Kasumi-1 (cell line): ENCODE measurements at regions not wholly inside any gene's neighbourhood (a gene's known extent, or its start where the extent isn't known, plus 50 kb on each side); places are given as distances from the start of the nearest gene placed in this dataset.
"Not testable (repeated sequence)": the region's sequence is repeated elsewhere in the genome, so short reads cannot be mapped to it uniquely, and the experiment has no call there.

ENCODE experiments used
- DNase-seq, 2 experiments: peaks; one replicate each; lab custom pipeline; 2025; lab: John Stamatoyannopoulos, UW

DNA sequence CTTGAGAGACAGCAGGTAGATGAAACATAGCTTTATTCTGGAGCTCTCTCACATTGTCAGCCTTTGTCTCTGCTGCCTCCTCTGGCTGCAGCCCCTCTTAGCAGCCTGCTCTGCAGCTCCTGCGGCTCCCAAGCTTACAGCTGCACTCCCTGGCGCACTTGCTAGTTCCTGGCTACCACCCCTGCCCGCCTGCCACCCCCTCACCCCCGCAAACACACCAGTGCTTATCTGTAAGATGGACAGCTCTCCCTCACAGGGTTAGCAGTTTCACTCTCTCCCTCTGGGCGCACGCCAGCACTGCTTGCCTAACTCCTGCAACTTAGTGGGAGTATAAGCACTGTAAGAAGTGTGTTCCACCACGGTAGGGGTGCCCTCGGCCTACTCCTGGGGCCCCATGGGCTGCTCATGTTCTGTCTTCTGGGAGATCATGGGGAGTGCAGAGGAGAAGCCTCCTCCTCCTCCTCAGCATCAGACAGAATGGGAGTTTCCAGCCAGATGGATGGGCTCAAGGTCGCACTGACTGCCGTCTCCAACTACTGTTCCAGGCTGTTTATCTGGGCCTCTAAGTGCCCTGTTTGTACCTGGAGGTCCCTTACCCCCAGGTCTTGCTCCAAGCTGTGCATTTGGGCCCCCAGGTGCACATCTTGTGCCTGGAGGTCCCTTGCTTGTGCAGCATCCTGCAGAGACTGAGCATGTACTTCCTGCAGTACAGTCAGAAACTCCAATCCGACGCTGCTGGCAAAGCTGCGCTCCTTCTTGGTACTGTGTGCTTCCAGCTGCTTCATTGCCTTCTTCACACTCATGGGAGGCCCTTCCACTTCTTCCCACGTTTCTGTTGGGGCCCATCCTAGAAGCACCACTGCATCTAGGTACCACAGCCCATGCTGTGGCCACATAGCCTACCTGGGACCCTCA is 1388.1 kb downstream of the AMY1C start:
- peak; percentile 37 to 50 for DNase-seq

- no peak for DNase-seq
These were observed 1388.8 kb downstream of the AMY1C start for GRCh38 chr1:105138458-105138893.

GRCh38 chr1:105172788-105173187 is 1423.1 kb downstream of the AMY1C start:
- no peak for DNase-seq

DNA sequence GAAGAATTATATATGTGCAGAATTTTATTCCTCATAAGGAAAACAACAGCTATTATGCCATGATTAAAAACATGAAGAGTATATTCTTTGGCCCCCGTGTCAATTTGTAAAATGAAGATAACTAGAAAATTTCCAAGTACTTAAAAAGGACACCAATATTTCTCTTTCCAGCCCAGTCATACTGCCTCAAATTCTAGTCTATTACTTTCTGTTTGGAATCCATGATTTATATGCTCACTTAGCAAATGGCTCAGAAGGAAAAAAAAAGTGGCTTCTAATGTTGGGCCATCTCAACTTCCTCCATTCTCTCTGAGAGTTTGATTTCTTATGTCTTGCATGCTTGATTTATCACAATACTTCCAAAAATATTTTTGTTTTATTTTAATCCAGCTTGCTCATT is 1431.1 kb downstream of the AMY1C start:
- no peak for DNase-seq

DNA sequence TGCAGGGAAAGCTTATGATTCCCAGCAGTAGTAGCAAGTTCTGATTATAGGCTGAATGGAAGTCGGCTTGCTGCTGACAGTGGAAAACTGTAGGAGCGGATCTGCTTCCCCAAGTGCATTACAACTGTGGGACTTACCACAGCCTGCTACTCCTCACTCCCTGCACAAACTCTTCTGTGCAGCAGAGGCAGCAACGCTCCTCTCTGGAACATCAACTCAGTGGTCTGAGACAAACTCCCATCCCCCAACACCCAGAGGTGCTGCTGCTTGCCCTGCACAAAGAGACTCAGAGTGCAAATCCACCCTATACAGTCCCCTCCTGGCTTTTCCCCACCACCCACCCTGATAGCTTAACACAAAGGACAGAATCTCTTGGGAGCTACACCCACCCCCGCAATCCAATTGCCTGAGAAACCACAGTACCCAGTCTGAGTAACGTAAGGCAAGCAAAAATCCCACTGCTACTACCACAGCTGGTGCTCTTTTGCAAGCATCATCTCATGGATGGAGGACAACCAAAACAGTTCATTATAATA is 1455.2 kb downstream of the AMY1C start:
- DNase-seq, result peak in 1 of 2 experiments; percentile 1

- no peak for DNase-seq
These were observed 1458.9 kb downstream of the AMY1C start for GRCh38 chr1:105208581-105208980.

DNA sequence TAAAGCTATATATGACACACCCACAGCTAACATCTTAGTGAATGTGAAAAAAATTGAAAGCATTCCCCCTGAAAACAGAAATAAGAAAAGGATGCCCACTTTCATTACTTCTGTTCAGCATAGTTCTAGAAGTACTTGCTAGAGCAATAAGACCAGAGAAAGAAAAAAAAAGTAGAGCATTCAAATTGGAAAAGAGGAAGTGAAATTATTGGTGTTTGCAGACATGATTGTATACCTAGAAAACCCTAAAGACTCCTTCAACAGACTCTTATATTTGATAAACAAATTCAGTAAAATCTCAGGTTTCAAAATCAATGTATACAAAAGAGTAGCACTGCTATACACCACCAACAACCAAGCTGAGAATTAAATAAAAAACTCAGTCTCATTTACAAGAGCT is 1461.0 kb downstream of the AMY1C start:
- peak; percentile 1 to 14 for DNase-seq

GRCh38 chr1:105231378-105231777 is 1481.7 kb downstream of the AMY1C start:
- no peak for DNase-seq

DNA sequence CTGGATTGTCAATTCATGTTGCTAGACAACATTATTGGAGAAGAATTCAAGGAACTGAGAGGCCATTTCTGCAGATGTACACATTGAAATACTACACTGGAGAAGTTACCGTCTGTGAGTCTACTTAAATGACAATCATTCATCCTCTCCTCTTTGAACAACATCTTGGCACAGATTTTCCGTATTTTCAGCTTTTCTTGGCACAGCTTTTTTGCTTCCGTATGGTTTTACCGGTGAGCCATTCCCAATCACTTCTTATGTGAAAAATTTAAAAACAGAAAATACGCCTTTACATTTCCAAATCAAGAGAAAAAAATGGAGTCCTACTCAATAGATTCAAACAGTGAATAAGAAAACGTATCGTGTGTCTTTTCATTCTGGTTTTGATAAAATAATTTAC is 1493.7 kb downstream of the AMY1C start:
- DNase-seq, result no peak

GRCh38 chr1:105243969-105244368 is 1494.3 kb downstream of the AMY1C start:
- no peak for DNase-seq

DNA sequence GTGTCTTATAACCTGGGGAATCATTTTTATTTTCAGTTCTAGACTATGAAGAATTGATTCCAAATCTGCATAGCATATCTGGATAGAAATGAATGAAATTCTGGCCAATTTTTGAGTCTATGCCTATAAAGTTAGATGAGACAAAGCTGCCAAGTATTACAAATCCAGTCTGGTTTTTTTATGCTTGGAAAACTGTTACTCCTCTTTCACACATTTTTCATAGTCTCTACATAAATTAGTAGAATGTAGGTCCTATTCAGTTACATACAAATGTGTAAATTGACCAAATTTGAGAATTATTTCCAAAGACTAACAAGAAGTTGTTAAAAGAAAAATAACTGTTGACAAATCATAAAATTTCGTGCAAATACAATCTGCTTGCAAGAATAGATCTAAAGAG is 1505.2 kb downstream of the AMY1C start:
- DNase-seq, result no peak

GRCh38 chr1:105260001-105260400 is 1510.3 kb downstream of the AMY1C start:
- DNase-seq, result no peak

- DNase-seq, result no peak
These were observed 1521.3 kb downstream of the AMY1C start for GRCh38 chr1:105270966-105271365.

- DNase-seq, result not testable (repeated sequence)
These were observed 1522.7 kb downstream of the AMY1C start for GRCh38 chr1:105272376-105272775.

DNA sequence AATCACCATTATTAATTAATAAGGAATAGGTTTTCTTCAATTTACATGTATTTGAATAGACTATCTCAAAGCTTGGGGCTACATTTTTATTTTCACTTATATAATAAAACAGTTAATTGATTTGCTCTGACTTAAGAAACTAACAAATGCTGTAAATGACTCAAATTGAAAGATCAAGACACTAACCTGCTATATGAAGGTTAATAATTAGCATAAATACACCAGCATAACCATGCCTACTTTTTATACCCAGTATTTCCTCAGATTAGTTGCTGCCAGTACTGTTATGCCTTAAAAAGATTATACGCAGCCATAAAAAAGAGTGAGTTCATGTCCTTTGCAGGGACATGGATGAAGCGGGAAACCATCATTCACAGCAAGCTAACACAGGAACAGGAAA is 1545.1 kb downstream of the AMY1C start:
- DNase-seq, result no peak

DNA sequence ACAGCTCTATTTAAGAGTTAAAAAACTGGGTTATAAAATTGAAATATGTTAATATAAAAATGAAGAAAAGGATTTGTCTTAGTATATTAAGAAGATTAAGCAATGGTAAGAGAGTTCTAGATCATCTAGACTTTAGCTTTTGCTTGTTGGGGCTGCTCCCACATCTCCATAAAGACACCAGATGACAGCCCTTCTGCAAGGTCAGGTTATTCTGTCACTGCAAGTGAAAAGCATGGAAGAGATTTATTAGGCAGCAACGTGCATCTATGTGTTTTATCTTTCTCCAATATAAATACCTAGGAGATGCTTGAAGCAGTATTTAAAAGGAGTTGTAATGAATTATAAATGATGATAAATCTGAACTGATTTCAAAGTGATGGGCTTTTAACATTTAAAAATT is 1560.4 kb downstream of the AMY1C start:
- no peak for DNase-seq

- no peak for DNase-seq
These were observed 1568.3 kb downstream of the AMY1C start for GRCh38 chr1:105317976-105318375.

- no peak for DNase-seq
These were observed 1577.2 kb downstream of the AMY1C start for GRCh38 chr1:105326886-105327285.

GRCh38 chr1:105337420-105337819 is 1587.7 kb downstream of the AMY1C start:
- no peak for DNase-seq

DNA sequence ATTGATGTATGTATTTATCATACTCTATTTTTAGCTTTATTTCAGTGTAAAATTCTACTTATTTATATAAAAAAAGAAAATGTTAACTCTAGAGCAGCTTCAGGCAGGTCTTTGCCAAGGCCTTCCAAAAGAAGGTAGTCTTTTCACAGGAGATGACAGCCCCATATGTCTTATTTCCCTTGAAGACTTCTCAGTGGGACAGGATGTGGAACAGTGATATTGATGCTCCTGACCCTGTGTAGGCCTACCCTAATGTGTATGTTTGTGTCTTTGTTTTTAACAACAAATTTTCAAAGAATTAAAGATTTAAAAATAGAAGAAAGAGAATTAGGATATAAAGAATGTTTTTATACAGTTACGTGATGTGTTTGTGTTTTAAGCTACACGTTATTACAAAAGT is 1593.6 kb downstream of the AMY1C start:
- no peak for DNase-seq

DNA sequence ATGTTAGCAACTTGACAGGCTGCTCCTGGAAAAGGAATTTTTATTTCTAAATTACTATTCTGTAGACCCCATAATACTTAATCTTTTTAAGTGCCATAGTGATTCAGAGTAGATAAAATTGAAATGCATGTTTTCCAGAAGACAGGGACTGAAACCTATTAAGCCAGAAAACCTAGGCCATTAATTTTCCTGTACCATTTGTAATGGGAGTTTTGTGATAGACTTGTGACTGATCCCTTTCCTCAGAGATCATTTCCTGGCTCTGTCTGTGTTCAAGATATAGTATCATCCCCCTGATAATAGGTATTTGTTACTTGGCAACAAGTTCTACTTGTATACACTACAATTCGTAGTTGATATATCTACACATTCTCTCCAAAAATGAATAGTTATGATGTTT is 1609.8 kb downstream of the AMY1C start:
- no peak for DNase-seq

DNA sequence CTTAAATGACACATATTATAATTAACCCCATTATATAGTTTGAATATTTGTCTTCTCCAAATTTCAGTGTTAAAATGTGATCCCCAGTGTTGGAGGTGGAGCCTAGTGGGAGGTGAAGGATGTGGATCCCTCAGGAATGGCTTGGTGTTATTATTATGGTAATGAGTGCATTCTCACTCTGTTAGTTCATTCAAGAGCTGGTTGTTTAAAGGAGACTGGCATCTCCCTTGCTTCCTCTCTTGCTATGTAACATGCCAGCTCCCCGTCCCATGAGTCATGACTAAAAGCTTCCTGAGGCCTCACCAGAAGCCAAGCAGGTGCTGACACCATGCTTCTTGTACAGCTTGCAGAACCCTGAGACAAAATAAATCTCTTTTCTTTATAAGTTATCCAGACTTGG is 1612.7 kb downstream of the AMY1C start:
- no peak for DNase-seq

GRCh38 chr1:105368446-105368845 is 1618.7 kb downstream of the AMY1C start:
- DNase-seq, result no peak

- DNase-seq, result no peak
These were observed 1624.0 kb downstream of the AMY1C start for GRCh38 chr1:105373681-105374080.
